ENCODE measurements at regions not wholly inside any gene's neighbourhood (a gene's known extent, or its start where the extent isn't known, plus 50 kb on each side); places are given as distances from the start of the nearest gene placed in this dataset.
A peak's percentile ranks its signal among the peaks of the same experiment; 100 is the strongest.

- no peaks in the 10 kb centered on the region for H3K9me3 ChIP-seq (replicated peaks; ENCODE audit: control insufficient read depth, insufficient read depth, low read depth, low read length)
- H2AFZ ChIP-seq (ENCODE audit: low read depth, low read length) = no peak overlapping the region
- ChIA-PET CTCF (ENCODE audit: low intra/inter-chr PET ratio) (no interaction called here), POLR2A (interaction anchor here (0.5 kb wide), 1 partner anchor 21 kb away, joined by 3 read pairs; no protein-coding TSS in a partner anchor)
- H3K27me3 ChIP-seq (ENCODE audit: control insufficient read depth in 2 of 2, insufficient read depth in 2 of 2, low read length in 2 of 2) = peaks cover 3 to 7% of the 10 kb centered on the region in 2 experiments; a peak in 4 of 5 replicates
- WGBS (ENCODE audit: insufficient coverage, low coverage, missing lambda C conversion rate) = 8% methylated on average over 2 of the region's 2 CpGs
- BruUV-seq (replicated peaks) = no TSS peak
- in situ Hi-C loops (cut with MboI) = no loop called here
- H3K9ac ChIP-seq (ENCODE audit: insufficient read depth in 1 of 2, low read depth in 2 of 2, low read length in 2 of 2) = no peak overlapping the region
- intact Hi-C loops (cut with micrococcal nuclease) = loop anchor here (10.0 kb wide), 1 partner anchor 87 kb away; no protein-coding TSS in a partner anchor
- no peaks in the 10 kb centered on the region for H4K20me1 ChIP-seq (replicated peaks; ENCODE audit: control insufficient read depth, insufficient read depth, low read length)
- H3K4me3 ChIP-seq = no peak overlapping the region
- no peak overlapping the region for H3K27ac ChIP-seq (ENCODE audit: extremely low read depth, low read depth, low read length)
- no peak for DNase-seq (ENCODE audit: extremely low read depth in 1 of 4, low spot score in 3 of 4)
- no peaks in the 10 kb centered on the region for H3K4me1 ChIP-seq (replicated peaks in 1 of 2; ENCODE audit: control insufficient read depth in 2 of 2, insufficient read depth in 2 of 2, low read length in 2 of 2)
- H3K79me2 ChIP-seq (ENCODE audit: control insufficient read depth, insufficient read depth, low read length) = no peaks in the 10 kb centered on the region
- H3K36me3 ChIP-seq (ENCODE audit: control insufficient read depth, insufficient read depth, low read length) = no peaks in the 10 kb centered on the region
- no peak for FAIRE-seq
- H3K9me1 ChIP-seq (ENCODE audit: control insufficient read depth, insufficient read depth, low read length) = no peaks in the 10 kb centered on the region
- no peak for ATAC-seq
- H3K4me2 ChIP-seq (ENCODE audit: insufficient read depth, low read length) = no peak overlapping the region
- TF ChIP-seq PBX2 (CRISPR knock-in tag; IDR thresholded peaks at IDR 0.05; ENCODE audit: low read depth) (no peak), PBX2 (tag; conservative IDR thresholded peaks at IDR 0.05; ENCODE audit: low read depth) (peak; percentile 85), TEAD2 (tag; IDR thresholded peaks at IDR 0.05) (no peak), HNRNPLL (IDR thresholded peaks at IDR 0.05; ENCODE audit: low read depth, low read length, poor library complexity, severe bottlenecking) (no peak), ZNF197 (CRISPR knock-in tag; IDR thresholded peaks at IDR 0.05; ENCODE audit: low read depth) (no peak), MGA (IDR thresholded peaks at IDR 0.05) (no peak), VEZF1 (CRISPR knock-in tag; IDR thresholded peaks at IDR 0.05) (0 out of 2 replicates have a peak, but pooled peaks have one; percentile 10)
Observed at GRCh38 chr20:22781869-22782268, 197.5 kb upstream of the FOXA2 start.

Measured in K562 (cell line).